A549 (cell line): ENCODE measurements at regions not wholly inside any gene's neighbourhood (a gene's known extent, or its start where the extent isn't known, plus 50 kb on each side); places are given as distances from the start of the nearest gene placed in this dataset.
A peak's percentile ranks its signal among the peaks of the same experiment; 100 is the strongest.

Source experiments
- ATAC-seq, 2 experiments: fragments of 200-7000 bp in 1 of 2; fragments of >200 bp in 1 of 2; cut with Nextera tagmentation in 1 of 2; cut with Tn5 transposase in 1 of 2; 3 replicates each; pipeline versions ENCODE4 v1.8.0 to v1.9.1; 2018 to 2020; ENCODE audit warnings: mild to moderate bottlenecking in 1 of 2, moderate library complexity in 1 of 2
- CTCF ChIA-PET: fragments of 300-600 bp; sonication (Branson Sonifier 250); formaldehyde crosslinking; extraction: SDS; loops from one replicate; lab custom pipeline; 2021; ENCODE audit warnings: antibody characterized with exemption, inconsistent platforms; lab: Yijun Ruan, JAX
- POLR2A ChIA-PET: fragments of 350-600 bp; formaldehyde crosslinking; extraction: SDS; loops from one replicate; lab custom pipeline; 2021; ENCODE audit warnings: antibody characterized with exemption, inconsistent platforms; lab: Yijun Ruan, JAX
- DNase-seq, 2 experiments: peaks; one replicate each; pipeline versions ENCODE4 v3.0.0 to v3.0.0-alpha.2; 2011 to 2016; ENCODE audit warnings: low read depth in 1 of 2, low spot score in 1 of 2
- FAIRE-seq: peaks from 2 replicates; lab custom pipeline; 2011; peaks lifted over from hg19 to GRCh38; lab: Jason Lieb, UNC
- H3K27ac ChIP-seq, 2 experiments: fragments of >200 bp; sonication (Bioruptor Twin); formaldehyde crosslinking; 3 replicates each; pipeline ENCODE4 v1.5.1; 2016 to 2017
- H3K4me1 ChIP-seq: fragments of >200 bp; sonication (Bioruptor Twin); formaldehyde crosslinking; 3 replicates; pipeline ENCODE4 v1.6.1; 2016
- H3K4me2 ChIP-seq: fragments of >200 bp; sonication (Bioruptor Twin); formaldehyde crosslinking; 3 replicates; pipeline ENCODE4 v1.6.1; 2016
- H3K4me3 ChIP-seq: fragments of >200 bp; sonication (Bioruptor Twin); formaldehyde crosslinking; 3 replicates; pipeline ENCODE4 v1.5.1; 2016
- H3K9me3 ChIP-seq: fragments of >200 bp; sonication (Bioruptor Twin); formaldehyde crosslinking; 3 replicates; pipeline ENCODE4 v1.6.1; 2016
- ATOH8 ChIP-seq: fragments of 250-450 bp; sonication (Bioruptor Pico); IDR thresholded peaks from 2 replicates; pipeline ENCODE4 v1.5.0; 2020; ENCODE audit warnings: low read depth, mild to moderate bottlenecking, moderate library complexity
- CBX8 ChIP-seq: fragments of 200-600 bp; sonication (generic); IDR thresholded peaks from 2 replicates; pipeline ENCODE4 v1.6.1; 2016
- CHD4 ChIP-seq: fragments of 200-600 bp; sonication (generic); IDR thresholded peaks from 2 replicates; pipeline ENCODE4 v1.6.1; 2016; ENCODE audit warnings: antibody characterized with exemption, mild to moderate bottlenecking, borderline replicate concordance
- E2F6 ChIP-seq: IDR thresholded peaks from 2 replicates; pipeline ENCODE4 v1.6.1; 2012; ENCODE audit warnings: low read depth, borderline replicate concordance
- EHF ChIP-seq: fragments of 250-450 bp; sonication (Bioruptor Pico); IDR thresholded peaks from 2 replicates; pipeline ENCODE4 v1.5.0; 2020; ENCODE audit warnings: mild to moderate bottlenecking
- ELK1 ChIP-seq: fragments of 150-350 bp; IDR thresholded peaks from 2 replicates; pipeline ENCODE4 v1.6.1; 2014; ENCODE audit warnings: low read depth, mild to moderate bottlenecking, low read length
- ESRRA ChIP-seq: fragments of 150-350 bp; IDR thresholded peaks from 2 replicates; pipeline ENCODE4 v1.6.1; 2014; ENCODE audit warnings: mild to moderate bottlenecking, low read length, borderline replicate concordance
- FOSB ChIP-seq: fragments of 250-450 bp; sonication (Bioruptor Pico); IDR thresholded peaks from 2 replicates; pipeline ENCODE4 v1.5.0; 2020; ENCODE audit warnings: mild to moderate bottlenecking, moderate library complexity
- FOXS1 ChIP-seq: fragments of 250-450 bp; sonication (Bioruptor Pico); IDR thresholded peaks from 2 replicates; pipeline ENCODE4 v1.5.0; 2020; ENCODE audit warnings: mild to moderate bottlenecking, moderate library complexity
- GATA3 ChIP-seq: IDR thresholded peaks from 2 replicates; pipeline ENCODE4 v1.6.1; 2012; ENCODE audit warnings: borderline replicate concordance
- HDAC2 ChIP-seq: fragments of 200-600 bp; sonication (generic); IDR thresholded peaks from 2 replicates; pipeline ENCODE4 v1.6.1; 2016
- HES2 ChIP-seq: fragments of >200 bp; sonication (Bioruptor Twin); formaldehyde crosslinking; IDR thresholded peaks from 2 replicates; pipeline ENCODE4 v1.6.1; 2016
- HOXA7 ChIP-seq: fragments of 250-450 bp; sonication (Bioruptor Pico); IDR thresholded peaks from 2 replicates; pipeline ENCODE4 v1.5.0; 2020; ENCODE audit warnings: mild to moderate bottlenecking, moderate library complexity
- JUN ChIP-seq, 2 experiments: fragments of >200 bp; sonication (Bioruptor Twin); formaldehyde crosslinking; IDR thresholded peaks; 2 replicates in 1 of 2; 3 replicates in 1 of 2; pipeline ENCODE4 v1.6.1; 2016 to 2017
- MAFK ChIP-seq: fragments of 450-650 bp; IDR thresholded peaks from 2 replicates; pipeline ENCODE4 v1.6.1; 2014; ENCODE audit not compliant: partially characterized antibody
- NR3C1 ChIP-seq: fragments of >200 bp; sonication (Bioruptor Twin); formaldehyde crosslinking; IDR thresholded peaks from 3 replicates; pipeline ENCODE4 v1.6.1; 2017
- PBX3 ChIP-seq: IDR thresholded peaks from 2 replicates; pipeline ENCODE4 v1.6.1; 2012
- PHF8 ChIP-seq: fragments of 200-600 bp; sonication (generic); IDR thresholded peaks from 2 replicates; pipeline ENCODE4 v1.6.1; 2016; ENCODE audit warnings: low read depth, mild to moderate bottlenecking, antibody characterized with exemption, moderate library complexity, borderline replicate concordance
- POLR2A ChIP-seq: IDR thresholded peaks from 2 replicates; pipeline ENCODE4 v1.6.1; 2012; ENCODE audit warnings: mild to moderate bottlenecking, low read length
- RCOR1 ChIP-seq: fragments of 150-350 bp; IDR thresholded peaks from 2 replicates; pipeline ENCODE4 v1.6.1; 2014; ENCODE audit warnings: antibody characterized with exemption, low read length, low read depth
- RNF2 ChIP-seq: fragments of 200-600 bp; sonication (generic); IDR thresholded peaks from 2 replicates; pipeline ENCODE4 v1.6.1; 2016; ENCODE audit warnings: low read depth, mild to moderate bottlenecking, antibody characterized with exemption, moderate library complexity, borderline replicate concordance
- TFCP2L1 ChIP-seq: fragments of 250-450 bp; sonication (Bioruptor Pico); IDR thresholded peaks from 2 replicates; pipeline ENCODE4 v1.5.0; 2021; ENCODE audit warnings: mild to moderate bottlenecking
- TP53 ChIP-seq: fragments of 250-450 bp; sonication (Bioruptor Pico); IDR thresholded peaks from 2 replicates; pipeline ENCODE4 v1.5.0; 2021; ENCODE audit warnings: mild to moderate bottlenecking, moderate library complexity
- ZC3H11A ChIP-seq: fragments of 450-650 bp; IDR thresholded peaks from 2 replicates; pipeline ENCODE4 v1.6.1; 2014; ENCODE audit warnings: antibody characterized with exemption, mild to moderate bottlenecking
- ZSCAN20 ChIP-seq: fragments of 250-450 bp; sonication (Bioruptor Pico); IDR thresholded peaks from 2 replicates; pipeline ENCODE4 v1.8.0; 2022; ENCODE audit warnings: mild to moderate bottlenecking, moderate library complexity
- WGBS: methylation state at CpG from one replicate; pipeline ENCODE4 v1.1.6; 2017; ENCODE audit errors: missing lambda C conversion rate; 5-methylcytosine and 5-hydroxymethylcytosine counted together

- Histone ChIP-seq H3K4me1 (peaks cover 26% of the 10 kb centered on the region), H3K4me2 (no peak overlapping the region), H3K27ac (peak overlapping the region in 1 of 2 experiments; percentile 73; a peak in 2 of 6 replicates)
- TF ChIP-seq TFCP2L1 (CRISPR knock-in tag) (no peak), ELK1 (no peak), FOSB (no peak), ATOH8 (no peak), GATA3 (no peak), RNF2 (no peak)
- TF ChIP-seq, all 56 proteins: peak for 0
- ChIA-PET POLR2A (no interaction called here), CTCF (interaction anchor here (1.1 to 1.8 kb wide), 2 partner anchors 74 to 82 kb away, joined by 3 to 4 read pairs; no protein-coding TSS in a partner anchor)
- no peak overlapping the region for H3K4me3 ChIP-seq
- WGBS = 89% methylated on average over 7 of the region's 8 CpGs
- no peaks in the 10 kb centered on the region for H3K9me3 ChIP-seq
- DNase-seq (no peak), ATAC-seq (no peak), FAIRE-seq (no peak)
Observed at GRCh38 chr6:166024252-166024651, 143.4 kb downstream of the TBXT start.

- ATAC-seq (no peak), FAIRE-seq (no peak), DNase-seq (no peak)
- H3K27ac ChIP-seq = no peak overlapping the region
- H3K9me3 ChIP-seq = peaks cover 2% of the 10 kb centered on the region
- no peak for TF ChIP-seq GATA3
- TF ChIP-seq EHF = no peak
- no peak for TF ChIP-seq MAFK
- no peak for TF ChIP-seq PHF8
- TF ChIP-seq PBX3 = no peak
- no peak for TF ChIP-seq ZC3H11A
- no peak for TF ChIP-seq FOXS1
- TF ChIP-seq RCOR1 = no peak
- ChIA-PET CTCF (interaction anchor here (1.1 to 1.8 kb wide), 2 partner anchors 16 to 83 kb away, joined by 4 to 5 read pairs; no protein-coding TSS in a partner anchor), POLR2A (no interaction called here)
- H3K4me2 ChIP-seq = no peak overlapping the region
- H3K4me3 ChIP-seq = no peak overlapping the region
- peaks cover 18% of the 10 kb centered on the region for H3K4me1 ChIP-seq
- WGBS = 91% methylated on average over 4 of the region's 5 CpGs
Observed at GRCh38 chr6:166023273-166023989, 144.2 kb downstream of the TBXT start.

GRCh38 chr6:166021429-166021828, 146.2 kb downstream of the TBXT start:
- WGBS = 69% methylated on average over 3 of the region's 3 CpGs

More at GRCh38 chr6:166021429-166021828, 146.2 kb downstream of the TBXT start:
- Histone ChIP-seq H3K4me1 (0 out of 3 replicates have a peak, but pooled peaks cover 8% of the 10 kb centered on the region), H3K4me2 (no peak overlapping the region), H3K9me3 (peaks cover 20% of the 10 kb centered on the region), H3K27ac (no peak overlapping the region), H3K4me3 (no peak overlapping the region)
- CTCF ChIA-PET = interaction anchor here (1.3 kb wide), 1 partner anchor 76 kb away, joined by 3 read pairs; no protein-coding TSS in a partner anchor
- no peak for DNase-seq
- no peak for ATAC-seq
- POLR2A ChIA-PET = no interaction called here
- TF ChIP-seq ESRRA (no peak), HDAC2 (no peak), FOSB (no peak), CHD4 (no peak), TFCP2L1 (CRISPR knock-in tag) (no peak), POLR2A (no peak), HES2 (no peak), ZSCAN20 (CRISPR knock-in tag) (no peak), FOXS1 (no peak), TP53 (CRISPR knock-in tag) (no peak), JUN (IDR thresholded peaks at IDR 0.05) (no peak), RNF2 (no peak), NR3C1 (no peak), HOXA7 (CRISPR knock-in tag) (no peak), CBX8 (no peak), E2F6 (no peak)
- TF ChIP-seq, all 56 proteins: peak for 0
- FAIRE-seq = no peak
